Muscle layer of duodenum (tissue), 2 donors: ENCODE measurements at regions not wholly inside any gene's neighbourhood (a gene's known extent, or its start where the extent isn't known, plus 50 kb on each side); places are given as distances from the start of the nearest gene placed in this dataset.

ENCODE experiments used
- H3K27ac ChIP-seq: one replicate; pipeline ENCODE4 v1.7.0; 2013; ENCODE audit warnings: mild to moderate bottlenecking, low read length
- H3K27me3 ChIP-seq: one replicate; pipeline ENCODE4 v1.7.0; 2013; ENCODE audit warnings: low read depth, mild to moderate bottlenecking, control low read depth, low read length
- H3K36me3 ChIP-seq, 2 donors: one replicate each; pipeline ENCODE4 v1.7.0; 2013; ENCODE audit warnings: low read length in 2 of 2, control low read depth in 1 of 2, mild to moderate bottlenecking in 1 of 2; ENCODE audit not compliant: insufficient read depth in 2 of 2, control insufficient read depth in 1 of 2
- H3K4me1 ChIP-seq, 2 donors: one replicate each; pipeline ENCODE4 v1.7.0; 2013; ENCODE audit warnings: low read length in 2 of 2, mild to moderate bottlenecking in 2 of 2, control low read depth in 1 of 2, moderate library complexity in 1 of 2; ENCODE audit not compliant: insufficient read depth in 2 of 2, control insufficient read depth in 1 of 2
- H3K4me3 ChIP-seq, 2 donors: one replicate each; pipeline ENCODE4 v1.7.0; 2013; ENCODE audit warnings: low read length in 2 of 2, low read depth in 1 of 2, mild to moderate bottlenecking in 1 of 2
- H3K9me3 ChIP-seq, 2 donors: one replicate each; pipeline ENCODE4 v1.7.0; 2013; ENCODE audit warnings: low read length in 2 of 2, control low read depth in 1 of 2, mild to moderate bottlenecking in 1 of 2; ENCODE audit not compliant: control insufficient read depth in 1 of 2
- donor health status: healthy.

DNA sequence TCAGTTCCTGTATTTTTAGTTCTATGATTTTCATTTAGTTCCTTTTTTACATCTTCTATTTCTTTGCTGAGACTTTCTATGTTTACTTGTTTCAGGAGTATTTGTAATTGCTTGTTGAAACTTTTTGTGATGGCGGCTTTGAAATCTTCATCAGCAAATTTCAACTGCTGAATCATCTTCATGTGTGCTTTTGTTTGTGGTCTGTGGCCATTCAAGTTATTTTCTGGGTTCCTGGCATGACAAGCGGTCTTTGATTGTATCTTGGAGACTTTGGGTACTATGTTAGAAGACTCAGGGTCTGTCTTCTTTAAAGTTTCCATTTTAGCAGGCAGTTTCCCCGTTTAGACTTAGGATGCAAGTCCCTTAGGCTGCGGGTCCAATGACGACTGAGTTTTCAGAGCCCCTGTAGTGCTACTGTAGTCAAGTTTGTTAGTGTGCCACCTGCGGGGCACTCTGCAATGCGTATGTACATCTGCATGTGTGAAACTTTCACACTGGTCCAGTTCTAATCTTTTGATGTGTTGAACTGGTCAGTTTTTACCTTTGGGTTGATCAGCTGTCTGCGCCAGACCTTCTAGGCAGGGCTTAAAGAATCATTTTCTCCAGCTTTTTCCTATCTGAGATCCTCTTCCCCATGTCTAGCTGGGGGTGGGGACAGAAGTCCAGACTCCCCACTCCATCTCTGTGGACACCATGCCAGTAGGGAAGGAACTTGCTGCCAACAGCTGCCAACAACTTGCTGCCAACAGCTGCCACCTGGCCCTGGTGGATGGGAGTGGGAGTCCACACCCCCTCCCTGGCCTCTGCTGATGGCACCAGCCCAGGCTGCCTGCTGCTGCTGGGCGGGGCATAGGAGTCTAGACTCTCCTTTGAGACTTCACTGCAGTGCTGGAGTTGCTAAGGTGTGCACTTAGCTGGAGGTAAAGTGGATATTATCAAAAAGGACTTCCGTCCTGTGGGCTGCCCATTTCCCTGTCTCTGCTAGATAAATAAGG, 190.9 kb downstream of the TJP1 start:
- no peak overlapping the region for H3K27ac ChIP-seq

DNA sequence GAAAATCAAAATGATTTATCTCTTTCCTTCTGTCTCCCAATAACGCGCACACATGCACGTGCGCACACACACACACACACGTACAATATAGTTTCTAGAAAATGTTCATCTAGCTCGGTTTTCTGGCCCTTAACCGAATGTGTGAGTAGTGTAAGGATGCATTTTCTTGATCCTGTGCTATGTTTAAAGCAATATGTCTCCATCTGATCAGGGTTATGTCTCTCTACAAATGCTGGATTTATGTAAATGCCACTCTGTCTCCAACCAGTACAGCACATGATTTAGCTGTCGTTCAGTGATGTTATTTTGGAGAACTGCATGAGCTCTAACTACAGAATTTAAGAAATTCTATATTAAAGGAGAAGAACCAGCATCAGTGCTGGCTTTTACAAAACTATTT, 198.0 kb downstream of the TJP1 start:
- Histone ChIP-seq H3K4me3 (no peak overlapping the region), H3K27ac (no peak overlapping the region), H3K36me3 (no peaks in the 10 kb centered on the region), H3K27me3 (no peaks in the 10 kb centered on the region), H3K4me1 (no peaks in the 10 kb centered on the region), H3K9me3 (no peaks in the 10 kb centered on the region)

More for the DNA sequence above, 190.9 kb downstream of the TJP1 start:
- Histone ChIP-seq H3K27me3 (no peaks in the 10 kb centered on the region), H3K9me3 (no peaks in the 10 kb centered on the region), H3K36me3 (no peaks in the 10 kb centered on the region), H3K4me1 (no peaks in the 10 kb centered on the region), H3K4me3 (no peak overlapping the region)

DNA sequence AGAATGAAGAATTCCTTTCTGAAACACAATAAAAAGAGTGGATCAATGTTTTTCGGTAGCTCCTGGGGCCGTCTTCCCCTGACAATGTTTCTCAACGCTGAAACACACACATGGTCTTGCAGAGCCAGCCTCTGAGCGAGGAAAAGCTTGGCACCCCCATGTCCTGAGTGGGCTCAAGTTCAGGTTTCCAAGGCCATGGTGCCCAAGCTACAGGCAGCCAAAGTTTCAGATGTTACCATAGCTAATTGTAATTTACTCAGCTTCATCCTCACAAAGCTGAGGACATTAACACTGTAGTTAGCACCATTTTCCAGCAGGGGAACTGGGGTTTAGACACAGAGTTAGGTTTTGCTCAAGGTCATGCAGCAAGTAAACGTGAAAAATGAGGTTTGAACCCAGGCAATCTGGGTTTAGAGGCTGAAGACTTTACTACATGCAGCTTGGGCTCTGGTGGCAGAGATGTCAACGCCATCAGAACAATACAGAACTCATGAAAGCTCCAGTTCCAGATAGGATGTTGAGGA, 199.1 kb downstream of the TJP1 start:
- Histone ChIP-seq H3K9me3 (no peaks in the 10 kb centered on the region), H3K27ac (no peak overlapping the region), H3K27me3 (no peaks in the 10 kb centered on the region), H3K36me3 (no peaks in the 10 kb centered on the region), H3K4me3 (no peak overlapping the region), H3K4me1 (no peaks in the 10 kb centered on the region)

DNA sequence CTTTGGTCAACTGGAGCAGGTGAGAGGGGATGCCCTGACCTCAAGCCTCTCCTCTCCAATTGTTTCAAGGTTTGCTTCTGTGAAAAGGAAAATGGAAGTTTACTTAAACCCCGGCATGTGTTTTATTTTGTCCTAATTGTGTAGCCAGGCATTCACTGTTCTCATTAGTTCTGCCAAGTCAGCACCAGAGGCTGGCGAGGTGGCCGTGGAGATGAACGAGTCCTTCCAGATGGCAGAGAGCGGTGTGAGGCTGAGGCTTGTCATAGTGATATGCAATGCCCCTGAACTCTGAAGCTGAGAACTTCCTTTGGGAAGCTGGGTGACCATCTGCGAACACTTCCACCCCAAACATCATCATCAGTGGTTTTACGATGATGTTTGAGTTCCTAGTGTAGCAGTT, 199.6 kb downstream of the TJP1 start:
- no peak overlapping the region for H3K4me3 ChIP-seq
- no peaks in the 10 kb centered on the region for H3K9me3 ChIP-seq
- H3K36me3 ChIP-seq, result no peaks in the 10 kb centered on the region
- H3K27me3 ChIP-seq, result no peaks in the 10 kb centered on the region
- no peaks in the 10 kb centered on the region for H3K4me1 ChIP-seq
- H3K27ac ChIP-seq, result no peak overlapping the region

DNA sequence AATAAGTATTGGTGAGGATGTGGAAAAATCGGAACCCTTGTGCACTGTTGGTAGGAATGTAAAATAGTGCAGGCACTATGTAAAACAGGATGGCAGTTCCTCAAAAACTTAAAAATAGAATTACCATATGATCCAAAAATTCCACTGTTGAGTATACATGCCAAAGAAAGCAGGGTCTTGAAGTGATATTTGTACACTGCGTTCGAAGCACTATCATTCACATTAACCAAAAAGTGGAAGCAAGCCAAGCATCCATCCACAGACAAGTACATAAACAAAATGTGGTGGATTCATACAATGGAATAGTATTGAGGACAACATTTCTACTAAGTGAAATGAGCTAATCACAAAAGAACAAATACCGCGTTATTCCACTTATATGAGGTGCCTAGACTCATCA, 200.7 kb downstream of the TJP1 start:
- Histone ChIP-seq H3K27me3 (no peaks in the 10 kb centered on the region), H3K4me3 (no peak overlapping the region), H3K36me3 (no peaks in the 10 kb centered on the region), H3K4me1 (no peaks in the 10 kb centered on the region), H3K27ac (no peak overlapping the region), H3K9me3 (no peaks in the 10 kb centered on the region)

DNA sequence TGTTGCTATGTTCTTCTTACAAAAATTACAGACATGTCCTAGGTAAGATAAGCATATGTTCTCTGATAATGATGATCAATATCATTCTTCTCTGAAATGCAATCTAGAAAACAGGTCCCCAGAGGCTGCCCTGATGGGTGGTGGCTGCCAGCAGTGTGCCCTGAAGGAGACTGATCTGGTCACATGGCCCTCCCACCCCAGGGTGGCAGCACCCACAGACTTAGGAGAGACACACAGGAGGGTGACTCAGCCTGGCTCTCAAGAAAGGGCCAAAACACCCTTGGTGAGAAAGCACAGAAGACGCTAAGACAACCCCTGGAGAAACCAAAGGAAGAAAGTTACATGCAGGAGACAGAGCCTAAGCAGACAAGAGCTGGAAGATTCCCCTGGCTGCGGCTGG, 203.7 kb downstream of the TJP1 start:
- Histone ChIP-seq H3K4me1 (no peaks in the 10 kb centered on the region), H3K36me3 (no peaks in the 10 kb centered on the region), H3K27me3 (no peaks in the 10 kb centered on the region), H3K9me3 (no peaks in the 10 kb centered on the region), H3K27ac (no peak overlapping the region), H3K4me3 (no peak overlapping the region)

DNA sequence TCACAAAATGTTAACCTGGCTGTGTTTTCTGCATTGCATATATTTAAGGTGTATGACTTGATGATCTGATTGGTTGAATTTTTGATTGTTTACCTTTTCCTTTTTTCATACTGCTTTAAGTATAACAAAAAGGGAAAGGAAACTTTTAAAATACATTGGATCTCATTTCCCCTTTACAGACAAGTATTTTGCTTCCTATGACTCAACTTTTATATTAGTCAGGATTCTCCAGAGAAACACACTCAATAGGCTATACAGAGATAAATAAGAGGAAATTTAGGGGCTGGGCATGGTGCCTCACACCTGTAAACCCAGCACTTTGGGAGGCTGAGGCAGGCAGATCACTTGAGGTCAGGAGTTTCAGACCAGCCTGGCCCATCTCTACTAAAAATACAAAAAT, 205.8 kb downstream of the TJP1 start:
- no peak overlapping the region for H3K27ac ChIP-seq
- H3K4me1 ChIP-seq, result no peaks in the 10 kb centered on the region
- H3K9me3 ChIP-seq, result no peaks in the 10 kb centered on the region
- no peaks in the 10 kb centered on the region for H3K27me3 ChIP-seq
- no peak overlapping the region for H3K4me3 ChIP-seq
- no peaks in the 10 kb centered on the region for H3K36me3 ChIP-seq

DNA sequence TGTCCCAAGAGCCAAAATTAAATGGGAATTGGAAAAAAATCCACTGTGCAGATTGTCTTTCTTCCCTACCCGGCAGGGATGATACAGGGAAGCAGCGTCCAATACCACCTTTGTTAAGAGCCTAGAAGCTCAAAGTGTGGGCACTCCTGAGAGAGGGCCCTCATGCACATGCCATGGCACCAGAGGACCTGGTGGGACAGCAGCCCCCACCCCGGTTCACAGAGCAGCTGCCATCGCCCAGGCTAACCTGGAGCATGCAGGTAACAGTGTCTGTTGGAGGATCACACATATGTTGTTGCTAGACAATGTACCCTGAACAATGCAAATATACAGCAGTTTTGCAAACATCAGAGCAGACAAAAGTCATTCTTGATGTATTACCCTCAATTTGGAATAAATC, 206.5 kb downstream of the TJP1 start:
- no peak overlapping the region for H3K27ac ChIP-seq
- no peak overlapping the region for H3K4me3 ChIP-seq
- H3K9me3 ChIP-seq, result no peaks in the 10 kb centered on the region
- no peaks in the 10 kb centered on the region for H3K27me3 ChIP-seq
- H3K36me3 ChIP-seq, result no peaks in the 10 kb centered on the region
- no peaks in the 10 kb centered on the region for H3K4me1 ChIP-seq

DNA sequence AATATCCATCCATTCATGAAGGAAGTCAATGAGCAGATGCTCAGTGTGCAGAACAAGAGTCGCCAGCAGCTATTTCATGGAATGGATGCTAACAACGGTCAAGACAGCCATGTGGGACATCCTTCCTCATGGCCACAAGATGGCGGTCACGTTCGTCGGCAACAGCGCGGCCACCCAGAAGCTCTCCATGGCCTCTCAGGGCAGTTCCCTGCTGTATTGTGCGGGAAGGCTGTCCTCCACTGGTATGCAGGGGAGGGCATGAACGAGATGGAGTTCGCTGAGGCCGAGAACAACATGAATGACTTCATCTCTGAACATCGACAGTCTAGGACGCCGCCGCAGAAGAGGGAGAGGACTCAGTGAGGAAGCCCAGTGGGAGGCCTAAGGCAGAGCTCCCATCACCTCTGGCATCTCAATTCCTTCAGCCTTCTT, 208.3 kb downstream of the TJP1 start:
- no peaks in the 10 kb centered on the region for H3K4me1 ChIP-seq
- H3K9me3 ChIP-seq, result no peaks in the 10 kb centered on the region
- no peaks in the 10 kb centered on the region for H3K27me3 ChIP-seq

DNA sequence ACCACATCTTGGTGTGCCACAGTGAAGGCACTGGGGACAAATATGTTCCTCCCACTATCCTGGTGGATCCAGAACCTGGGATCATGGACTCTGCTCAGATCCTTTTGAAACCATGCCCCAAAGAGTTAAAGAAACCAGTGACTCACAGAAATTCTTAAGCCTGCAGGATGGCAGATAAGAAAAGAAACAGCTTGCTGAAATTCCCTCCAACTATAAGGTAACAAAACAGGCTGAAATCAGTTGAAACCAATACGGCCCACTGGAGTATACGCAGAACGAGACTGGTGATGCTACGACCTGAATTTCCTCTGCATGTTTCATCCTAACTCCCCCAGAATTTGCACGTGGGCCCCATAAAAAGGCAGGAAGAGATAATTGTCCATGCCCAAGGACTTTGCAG, 209.6 kb downstream of the TJP1 start:
- no peak overlapping the region for H3K4me3 ChIP-seq
- H3K4me1 ChIP-seq, result no peaks in the 10 kb centered on the region
- no peaks in the 10 kb centered on the region for H3K36me3 ChIP-seq
- no peaks in the 10 kb centered on the region for H3K27me3 ChIP-seq
- no peak overlapping the region for H3K27ac ChIP-seq
- H3K9me3 ChIP-seq, result no peaks in the 10 kb centered on the region

More for the DNA sequence above, 208.3 kb downstream of the TJP1 start:
- no peak overlapping the region for H3K4me3 ChIP-seq
- H3K36me3 ChIP-seq, result no peaks in the 10 kb centered on the region
- no peak overlapping the region for H3K27ac ChIP-seq

DNA sequence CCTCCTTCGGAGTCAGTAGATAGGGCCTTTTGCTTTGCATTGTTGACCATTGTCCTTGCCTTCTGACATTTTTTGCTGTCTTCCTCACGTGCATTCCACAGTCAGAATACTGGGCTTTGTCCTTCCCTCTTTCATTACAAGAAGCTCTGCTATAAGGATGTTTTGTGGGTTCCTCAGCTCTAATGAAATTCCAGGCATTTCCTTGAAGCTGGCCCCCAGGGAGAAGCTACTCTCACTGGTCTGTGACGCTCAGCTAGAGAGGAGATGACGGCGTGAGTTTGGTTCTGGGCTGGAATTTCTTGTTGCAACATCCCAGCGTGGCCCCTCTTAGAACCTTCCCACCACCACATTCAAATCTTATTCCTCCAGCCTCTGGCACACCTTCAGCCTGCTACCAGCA, 210.2 kb downstream of the TJP1 start:
- Histone ChIP-seq H3K36me3 (no peaks in the 10 kb centered on the region), H3K27ac (no peak overlapping the region), H3K4me1 (no peaks in the 10 kb centered on the region), H3K4me3 (no peak overlapping the region), H3K27me3 (no peaks in the 10 kb centered on the region), H3K9me3 (no peaks in the 10 kb centered on the region)
